AG09319 (cell line): ENCODE measurements at regions not wholly inside any gene's neighbourhood (a gene's known extent, or its start where the extent isn't known, plus 50 kb on each side); places are given as distances from the start of the nearest gene placed in this dataset.

Experiments
- DNase-seq: peaks from one replicate; pipeline ENCODE4 v3.0.0-alpha.2; 2010; ENCODE audit warnings: low read depth; ENCODE audit errors: extremely low read depth
- TF ChIP-seq, protein P1 (sequence below): IDR thresholded peaks from 2 replicates; pipeline ENCODE4 v1.5.1; 2011; ENCODE audit warnings: low read depth, mild to moderate bottlenecking, inconsistent platforms, low read length, moderate library complexity

DNA sequence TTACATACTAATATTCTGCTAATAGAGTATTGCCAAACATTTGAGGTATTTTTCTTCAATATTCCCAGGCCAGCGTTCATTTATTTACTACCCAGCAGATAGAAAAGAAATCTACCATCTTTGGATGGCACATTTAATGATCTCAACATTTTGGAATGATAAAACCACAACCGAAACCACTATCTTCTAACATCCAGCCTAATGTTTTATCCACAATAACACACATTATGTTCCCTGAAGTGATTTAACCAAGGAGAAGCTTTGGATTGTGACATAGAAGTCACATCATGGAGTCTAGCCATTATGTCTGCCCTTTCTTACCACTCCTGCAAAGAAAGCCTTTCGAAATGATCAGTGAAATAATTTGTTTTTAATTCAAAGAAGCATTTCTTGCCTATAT lies 497.1 kb upstream of the PLXNA2 start:
- TF ChIP-seq, protein P1, sequence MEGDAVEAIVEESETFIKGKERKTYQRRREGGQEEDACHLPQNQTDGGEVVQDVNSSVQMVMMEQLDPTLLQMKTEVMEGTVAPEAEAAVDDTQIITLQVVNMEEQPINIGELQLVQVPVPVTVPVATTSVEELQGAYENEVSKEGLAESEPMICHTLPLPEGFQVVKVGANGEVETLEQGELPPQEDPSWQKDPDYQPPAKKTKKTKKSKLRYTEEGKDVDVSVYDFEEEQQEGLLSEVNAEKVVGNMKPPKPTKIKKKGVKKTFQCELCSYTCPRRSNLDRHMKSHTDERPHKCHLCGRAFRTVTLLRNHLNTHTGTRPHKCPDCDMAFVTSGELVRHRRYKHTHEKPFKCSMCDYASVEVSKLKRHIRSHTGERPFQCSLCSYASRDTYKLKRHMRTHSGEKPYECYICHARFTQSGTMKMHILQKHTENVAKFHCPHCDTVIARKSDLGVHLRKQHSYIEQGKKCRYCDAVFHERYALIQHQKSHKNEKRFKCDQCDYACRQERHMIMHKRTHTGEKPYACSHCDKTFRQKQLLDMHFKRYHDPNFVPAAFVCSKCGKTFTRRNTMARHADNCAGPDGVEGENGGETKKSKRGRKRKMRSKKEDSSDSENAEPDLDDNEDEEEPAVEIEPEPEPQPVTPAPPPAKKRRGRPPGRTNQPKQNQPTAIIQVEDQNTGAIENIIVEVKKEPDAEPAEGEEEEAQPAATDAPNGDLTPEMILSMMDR, result no peak
- no peak for DNase-seq

DNA sequence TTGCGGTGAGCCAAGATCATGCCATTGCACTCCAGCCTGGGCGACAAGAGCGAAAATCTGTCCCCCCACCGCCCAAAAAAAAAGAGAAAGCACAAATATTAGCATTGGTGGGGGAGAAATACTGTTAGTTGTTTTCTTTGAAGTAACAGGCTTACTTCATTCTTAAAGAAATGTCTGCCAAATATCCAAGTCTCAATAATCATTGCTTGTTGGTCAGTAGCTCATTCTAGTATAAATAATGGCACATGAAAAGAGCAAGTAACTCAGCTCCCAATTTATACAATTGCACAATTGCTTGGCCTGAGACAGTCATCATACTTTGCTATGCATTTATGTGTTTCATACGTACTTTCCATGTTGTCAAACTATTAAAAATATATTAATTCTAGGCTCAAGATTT lies 499.2 kb upstream of the PLXNA2 start:
- no peak for DNase-seq
- TF ChIP-seq, protein P1, result no peak

DNA sequence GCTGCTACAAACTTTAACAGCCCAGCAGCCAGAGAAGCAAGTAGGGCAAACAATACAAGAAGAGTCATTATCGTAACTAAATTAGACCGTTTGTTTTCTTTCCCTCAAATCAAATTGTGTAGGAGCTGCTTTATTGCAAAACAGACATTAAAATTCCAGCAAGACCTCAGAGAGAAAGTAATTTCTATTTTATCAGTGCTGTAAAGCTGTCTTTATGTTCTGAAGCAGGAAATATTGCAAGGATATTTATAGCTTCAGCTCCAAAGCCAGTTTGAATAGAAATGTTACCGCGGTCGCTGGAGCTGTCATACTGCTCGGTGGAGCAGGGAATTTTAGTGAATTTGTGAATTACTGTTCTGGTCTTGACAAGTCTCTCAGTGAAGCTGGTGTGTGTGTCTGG lies 503.8 kb upstream of the PLXNA2 start:
- no peak for DNase-seq
- TF ChIP-seq, protein P1, result no peak

DNA sequence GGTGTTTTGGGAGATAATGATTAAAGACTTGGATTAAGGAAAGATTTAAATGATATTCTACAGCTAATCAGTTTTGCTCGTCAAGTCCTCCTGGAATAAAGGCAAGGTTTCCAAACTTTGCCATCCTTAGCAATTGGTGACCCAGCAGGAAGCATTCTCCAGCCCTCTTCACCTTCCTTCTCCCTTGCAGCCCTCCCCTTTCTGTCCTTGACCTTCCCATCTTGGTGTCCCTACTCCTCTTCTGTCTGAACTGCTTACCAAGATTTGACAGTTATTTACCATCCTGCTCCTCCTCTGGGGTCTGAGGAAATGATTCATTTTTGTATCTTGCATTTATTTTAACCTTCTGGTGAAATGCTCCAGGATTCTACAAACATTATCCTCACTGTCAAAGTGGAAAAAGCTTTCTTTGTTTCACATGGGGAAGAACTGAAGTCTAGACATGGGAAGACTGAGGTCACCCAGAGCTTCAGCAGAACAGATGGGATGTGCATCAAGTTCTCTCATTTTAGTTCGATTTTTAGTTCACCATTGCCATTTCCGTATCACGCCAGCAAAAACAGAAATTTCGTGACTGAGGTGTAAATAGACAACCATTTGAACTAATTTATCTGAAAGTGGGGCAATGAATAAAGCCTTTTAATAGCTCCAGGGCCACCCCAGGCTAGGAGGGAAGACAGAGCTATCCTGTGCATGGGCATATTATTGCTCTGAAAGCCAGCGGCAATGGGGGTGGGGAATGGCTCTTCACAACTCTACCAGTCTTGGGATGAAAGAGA lies 504.4 kb upstream of the PLXNA2 start:
- DNase-seq, result no peak
- TF ChIP-seq, protein P1, result no peak

DNA sequence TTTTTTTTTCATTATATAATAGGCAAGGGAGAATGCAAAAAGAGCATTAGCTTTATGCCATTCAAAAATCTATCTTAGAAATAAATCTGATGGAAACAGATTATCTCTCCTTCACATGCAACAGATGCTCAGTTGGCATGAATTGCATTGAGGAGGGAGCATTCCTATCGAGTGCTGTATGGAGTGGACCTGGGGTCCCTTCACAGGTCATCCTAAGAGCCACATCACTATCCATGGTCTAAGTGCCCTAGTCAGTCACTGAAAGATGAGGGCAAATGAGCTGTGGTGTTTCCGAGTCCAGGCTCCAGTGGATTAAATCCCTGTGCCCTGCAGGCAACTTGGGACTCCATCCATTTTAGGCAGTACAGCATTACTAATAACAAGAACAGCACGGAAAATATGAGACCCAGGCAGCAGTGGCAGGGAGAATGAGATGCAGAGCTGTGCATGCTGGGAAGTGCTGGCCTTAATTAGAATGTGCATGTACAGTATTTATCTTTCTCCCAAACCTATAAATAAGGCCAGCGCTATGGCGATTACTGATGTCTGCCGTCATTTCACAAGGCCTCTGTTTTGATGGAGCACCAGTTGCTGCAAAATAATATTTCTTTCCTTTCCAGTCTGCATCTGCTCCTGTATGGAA lies 512.3 kb upstream of the PLXNA2 start:
- TF ChIP-seq, protein P1, result no peak

DNA sequence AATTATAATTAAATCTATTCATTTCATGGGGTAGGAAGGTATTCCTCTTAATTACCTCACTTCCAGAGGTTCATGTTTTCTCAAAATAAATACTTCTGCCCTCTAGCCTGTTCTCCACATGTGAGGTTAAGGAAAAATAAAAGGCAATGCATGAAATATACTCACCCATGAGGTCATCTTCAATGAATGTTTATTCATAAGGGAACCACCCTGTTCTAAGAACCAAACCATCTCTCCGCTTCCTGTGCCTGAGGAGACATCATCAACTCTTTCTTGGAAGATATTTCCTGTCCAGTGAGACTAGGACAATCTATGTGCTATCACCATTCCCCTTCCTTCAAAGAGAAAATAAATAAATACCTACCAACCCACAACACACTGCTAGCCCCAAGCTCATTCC lies 513.7 kb upstream of the PLXNA2 start:
- TF ChIP-seq, protein P1, result no peak
- DNase-seq, result no peak

More for the DNA sequence above, 512.3 kb upstream of the PLXNA2 start:
- no peak for DNase-seq

DNA sequence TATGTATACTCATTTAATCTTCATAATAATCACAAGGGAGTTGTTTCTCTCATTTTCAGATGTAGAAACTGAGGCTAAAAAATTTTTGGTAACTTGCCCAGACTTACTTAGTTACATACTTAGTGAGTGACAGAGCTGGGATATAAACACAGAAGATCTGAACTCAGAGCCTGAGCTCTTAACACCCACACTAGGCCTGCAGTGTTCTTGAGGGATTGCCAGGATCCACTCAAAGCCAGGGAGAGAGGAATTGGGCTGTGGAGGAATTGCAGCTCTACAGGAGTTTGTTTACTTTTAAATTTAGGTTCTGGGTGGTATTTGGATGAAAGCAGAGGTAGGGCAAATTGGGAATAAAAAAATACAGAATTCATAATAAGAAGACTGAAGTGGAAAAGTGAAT lies 515.1 kb upstream of the PLXNA2 start:
- DNase-seq, result no peak
- TF ChIP-seq, protein P1, result no peak
